Prostate gland (tissue), 2 donors: ENCODE measurements at regions not wholly inside any gene's neighbourhood (a gene's known extent, or its start where the extent isn't known, plus 50 kb on each side); places are given as distances from the start of the nearest gene placed in this dataset.
"Not testable (repeated sequence)": the region's sequence is repeated elsewhere in the genome, so short reads cannot be mapped to it uniquely, and the experiment has no call there.

Experiments
- POLR2A ChIP-seq: fragments of 450-650 bp; IDR thresholded peaks from one replicate; pipeline ENCODE4 v1.6.1; 2016; ENCODE audit warnings: antibody characterized with exemption, mild to moderate bottlenecking
- POLR2AphosphoS5 ChIP-seq: sonication (generic); formaldehyde crosslinking; IDR thresholded peaks from one replicate; pipeline ENCODE4 v1.6.1; 2017; ENCODE audit warnings: antibody characterized with exemption
- TF ChIP-seq, protein P1 (sequence below), 4 experiments: fragments of 200-600 bp in 2 of 4; fragments of 450-650 bp in 2 of 4; sonication (generic) in 2 of 4; IDR thresholded peaks; 1 replicate in 3 of 4; 2 replicates in 1 of 4; pipeline ENCODE4 v1.5.1; 2016 to 2019; ENCODE audit warnings: antibody characterized with exemption in 4 of 4, mild to moderate bottlenecking in 2 of 4, moderate library complexity in 2 of 4

DNA sequence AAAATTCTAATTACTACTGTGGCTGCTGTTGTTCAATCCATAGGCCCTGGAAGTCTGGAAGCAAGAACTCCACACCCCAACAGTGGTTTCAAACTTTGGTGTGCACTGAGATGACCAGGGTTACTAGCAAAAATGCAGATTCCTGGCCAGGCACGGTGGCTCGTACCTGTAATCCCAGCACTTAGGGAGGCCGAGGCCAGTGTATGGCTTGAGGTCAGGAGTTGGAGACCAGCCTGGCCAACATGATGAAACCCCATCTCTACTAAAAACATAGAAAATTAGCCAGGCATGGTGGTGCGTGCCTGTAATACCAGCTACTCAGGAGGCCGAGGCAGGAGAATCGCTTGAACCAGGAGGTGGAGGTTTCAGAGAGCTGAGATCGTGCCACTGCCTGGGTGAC lies 172.2 kb downstream of the OR4M2 start:
- TF ChIP-seq, protein P1, sequence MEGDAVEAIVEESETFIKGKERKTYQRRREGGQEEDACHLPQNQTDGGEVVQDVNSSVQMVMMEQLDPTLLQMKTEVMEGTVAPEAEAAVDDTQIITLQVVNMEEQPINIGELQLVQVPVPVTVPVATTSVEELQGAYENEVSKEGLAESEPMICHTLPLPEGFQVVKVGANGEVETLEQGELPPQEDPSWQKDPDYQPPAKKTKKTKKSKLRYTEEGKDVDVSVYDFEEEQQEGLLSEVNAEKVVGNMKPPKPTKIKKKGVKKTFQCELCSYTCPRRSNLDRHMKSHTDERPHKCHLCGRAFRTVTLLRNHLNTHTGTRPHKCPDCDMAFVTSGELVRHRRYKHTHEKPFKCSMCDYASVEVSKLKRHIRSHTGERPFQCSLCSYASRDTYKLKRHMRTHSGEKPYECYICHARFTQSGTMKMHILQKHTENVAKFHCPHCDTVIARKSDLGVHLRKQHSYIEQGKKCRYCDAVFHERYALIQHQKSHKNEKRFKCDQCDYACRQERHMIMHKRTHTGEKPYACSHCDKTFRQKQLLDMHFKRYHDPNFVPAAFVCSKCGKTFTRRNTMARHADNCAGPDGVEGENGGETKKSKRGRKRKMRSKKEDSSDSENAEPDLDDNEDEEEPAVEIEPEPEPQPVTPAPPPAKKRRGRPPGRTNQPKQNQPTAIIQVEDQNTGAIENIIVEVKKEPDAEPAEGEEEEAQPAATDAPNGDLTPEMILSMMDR (IDR thresholded peaks at IDR 0.05): not testable (repeated sequence)
- not testable (repeated sequence) for TF ChIP-seq POLR2A, POLR2AphosphoS5
